HG03469 (cell line): ENCODE measurements at regions not wholly inside any gene's neighbourhood (a gene's known extent, or its start where the extent isn't known, plus 50 kb on each side); places are given as distances from the start of the nearest gene placed in this dataset.

ENCODE experiments used
- ATAC-seq: cut with Tn5 transposase; IDR thresholded peaks from one replicate; pipeline ENCODE4 v1.9.1; 2021; ENCODE audit warnings: mild to moderate bottlenecking, moderate library complexity, moderate number of reproducible peaks; ENCODE audit not compliant: unreplicated experiment

GRCh38 chr20:12265662-12266061 lies 348.0 kb downstream of the BTBD3 start:
- no peak for ATAC-seq

GRCh38 chr20:12269579-12269978 lies 351.9 kb downstream of the BTBD3 start:
- no peak for ATAC-seq

GRCh38 chr20:12270863-12271262 lies 353.2 kb downstream of the BTBD3 start:
- no peak for ATAC-seq

- ATAC-seq, result no peak
Observed at GRCh38 chr20:12276011-12276673, 358.4 kb downstream of the BTBD3 start.

- no peak for ATAC-seq
Observed at GRCh38 chr20:12287575-12287974, 369.9 kb downstream of the BTBD3 start.

- no peak for ATAC-seq
Observed at GRCh38 chr20:12289465-12289864, 371.8 kb downstream of the BTBD3 start.

GRCh38 chr20:12291386-12291785 lies 373.7 kb downstream of the BTBD3 start:
- no peak for ATAC-seq

GRCh38 chr20:12293900-12294299 lies 376.2 kb downstream of the BTBD3 start:
- no peak for ATAC-seq

- no peak for ATAC-seq
Observed at GRCh38 chr20:12294678-12295077, 377.0 kb downstream of the BTBD3 start.

GRCh38 chr20:12305188-12305950 lies 387.7 kb downstream of the BTBD3 start:
- no peak for ATAC-seq

- no peak for ATAC-seq
Observed at GRCh38 chr20:12306107-12306506, 388.4 kb downstream of the BTBD3 start.

GRCh38 chr20:12311094-12311865 lies 393.6 kb downstream of the BTBD3 start:
- no peak for ATAC-seq

GRCh38 chr20:12315652-12316051 lies 398.0 kb downstream of the BTBD3 start:
- no peak for ATAC-seq

- no peak for ATAC-seq
Observed at GRCh38 chr20:12316794-12317193, 399.1 kb downstream of the BTBD3 start.

GRCh38 chr20:12317433-12317832 lies 399.7 kb downstream of the BTBD3 start:
- ATAC-seq, result no peak

GRCh38 chr20:12318043-12318442 lies 400.4 kb downstream of the BTBD3 start:
- no peak for ATAC-seq

GRCh38 chr20:12321736-12322135 lies 404.0 kb downstream of the BTBD3 start:
- ATAC-seq, result no peak

GRCh38 chr20:12327205-12327604 lies 409.5 kb downstream of the BTBD3 start:
- ATAC-seq, result no peak

GRCh38 chr20:12331236-12331635 lies 413.5 kb downstream of the BTBD3 start:
- ATAC-seq, result no peak

- ATAC-seq, result no peak
Observed at GRCh38 chr20:12337601-12338000, 419.9 kb downstream of the BTBD3 start.

GRCh38 chr20:12345978-12346377 lies 428.3 kb downstream of the BTBD3 start:
- no peak for ATAC-seq

- no peak for ATAC-seq
Observed at GRCh38 chr20:12353842-12354241, 436.1 kb downstream of the BTBD3 start.
